ENCODE measurements at regions not wholly inside any gene's neighbourhood (a gene's known extent, or its start where the extent isn't known, plus 50 kb on each side); places are given as distances from the start of the nearest gene placed in this dataset.

DNA sequence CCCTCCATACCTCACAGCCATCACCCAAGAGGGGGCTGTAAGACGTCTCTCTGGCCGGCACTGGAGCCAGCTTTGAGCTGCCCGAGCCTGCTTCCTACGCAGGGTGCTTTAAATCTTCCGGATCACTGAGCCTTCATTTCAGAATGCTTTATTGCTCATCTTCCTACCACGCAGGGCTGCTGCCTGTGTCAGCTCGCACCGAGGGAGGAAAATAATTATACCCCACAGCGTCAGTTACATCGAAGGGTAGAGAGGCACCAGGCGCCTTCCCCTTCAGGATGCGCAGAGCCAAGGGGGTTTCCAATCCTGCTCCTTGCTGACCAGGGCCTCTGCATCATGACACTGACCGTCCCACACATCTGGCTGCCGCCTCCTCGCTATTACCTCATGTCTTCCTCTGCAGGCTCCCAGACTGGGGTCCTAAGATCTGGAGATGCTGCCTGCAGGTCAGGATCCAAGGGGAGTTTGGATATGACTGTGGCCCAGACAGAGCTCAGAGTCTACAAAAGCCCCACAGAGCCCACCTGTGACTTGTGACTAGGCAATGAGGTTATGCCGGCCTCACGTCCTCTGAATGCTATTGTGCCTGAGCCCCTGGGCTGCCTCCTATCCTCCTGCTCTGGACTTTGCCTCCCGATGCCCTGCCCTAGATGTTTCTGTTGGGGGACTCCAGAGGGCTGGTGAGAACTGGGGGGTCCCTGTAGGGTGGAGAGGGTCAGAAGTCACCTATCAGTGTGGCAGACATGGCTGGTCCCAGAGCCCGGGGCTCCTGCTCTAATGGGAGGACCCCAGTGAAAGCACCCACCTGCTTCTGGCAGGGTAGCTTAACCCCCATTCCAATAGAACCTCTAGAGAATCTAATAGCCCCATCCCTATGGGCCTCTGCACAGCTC lies 220.3 kb upstream of the RTL1 start:
- DNase-seq, result no peak

DNA sequence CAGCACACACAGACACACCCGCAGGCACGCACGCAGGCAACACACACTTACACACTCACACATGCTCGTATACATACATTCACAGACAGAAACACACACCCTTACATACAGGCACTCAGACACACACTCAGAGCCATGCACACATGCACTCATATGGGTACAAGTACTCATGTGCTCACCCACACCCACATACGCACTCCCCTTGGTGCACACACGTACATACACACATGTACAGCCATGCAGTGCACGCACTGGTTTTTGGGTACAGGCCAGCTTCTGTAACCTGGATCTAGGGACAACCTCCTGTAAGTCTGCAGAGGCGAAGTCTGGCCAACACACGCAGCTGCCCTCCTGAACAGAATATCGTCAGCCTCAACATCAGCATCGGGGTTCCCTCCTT lies 221.3 kb upstream of the RTL1 start:
- no peak for DNase-seq

DNA sequence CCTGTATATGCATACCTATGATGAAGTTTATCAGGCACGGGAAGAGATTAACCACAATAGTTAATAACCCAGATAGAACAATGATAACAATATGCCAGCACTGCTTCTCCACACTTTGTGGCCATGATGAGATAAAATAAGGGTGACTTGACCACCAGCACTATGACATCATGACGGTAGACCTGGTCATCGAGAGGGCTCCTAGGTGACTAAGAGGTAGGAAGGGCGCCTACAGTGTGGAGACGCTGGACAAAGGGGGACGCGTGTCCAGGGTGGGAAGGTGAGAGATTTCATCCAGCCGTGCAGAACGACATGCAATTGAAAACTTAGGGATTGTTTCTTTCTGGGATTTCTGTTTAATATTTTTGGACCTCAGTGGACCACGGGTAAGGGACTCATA lies 221.8 kb upstream of the RTL1 start:
- no peak for DNase-seq

DNA sequence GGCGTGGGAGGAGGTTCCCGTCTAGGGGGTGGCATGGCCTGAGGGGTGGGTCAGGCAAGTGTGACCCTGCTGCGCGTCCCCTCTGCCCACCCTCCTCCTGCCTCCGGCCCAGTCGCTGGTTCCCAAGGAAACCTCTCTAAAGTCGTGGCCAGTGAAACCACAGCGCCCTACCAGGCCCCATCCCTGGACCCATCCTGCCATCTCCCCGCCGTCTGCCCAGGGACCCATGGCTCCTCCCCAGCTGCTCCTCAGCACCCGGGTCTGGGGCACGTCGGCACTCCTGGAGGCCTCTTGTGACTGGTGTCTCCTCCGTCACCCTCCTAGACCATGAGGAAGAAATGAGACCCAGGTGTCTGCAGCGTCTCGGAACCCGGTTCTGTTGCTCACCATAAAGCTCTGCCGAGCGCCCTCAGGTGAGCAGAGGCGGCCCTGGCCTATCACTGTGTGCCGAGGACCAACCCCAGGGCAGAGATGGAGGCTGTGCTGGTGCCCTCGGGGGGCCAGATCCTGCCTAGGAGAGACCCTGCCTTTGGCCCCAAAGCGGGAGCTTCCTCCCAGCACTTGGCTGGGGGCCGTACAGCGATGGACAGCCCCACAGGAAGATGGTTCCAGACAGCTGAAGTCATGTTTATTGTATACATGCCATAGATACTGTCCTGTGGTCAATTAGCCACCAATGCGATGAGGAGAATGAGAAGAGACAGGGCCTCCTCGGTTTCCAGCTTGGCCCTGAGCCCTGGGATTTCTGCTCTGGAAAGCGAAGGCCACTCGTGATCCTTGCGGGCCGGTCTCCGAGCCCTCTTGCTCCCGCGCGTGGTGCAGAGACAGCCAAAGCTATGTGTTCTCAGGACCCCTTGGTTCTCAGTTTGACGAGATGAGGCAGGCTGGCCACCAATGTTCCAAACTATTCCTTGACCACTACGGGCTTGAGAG lies 222.5 kb upstream of the RTL1 start:
- DNase-seq, result no peak

DNA sequence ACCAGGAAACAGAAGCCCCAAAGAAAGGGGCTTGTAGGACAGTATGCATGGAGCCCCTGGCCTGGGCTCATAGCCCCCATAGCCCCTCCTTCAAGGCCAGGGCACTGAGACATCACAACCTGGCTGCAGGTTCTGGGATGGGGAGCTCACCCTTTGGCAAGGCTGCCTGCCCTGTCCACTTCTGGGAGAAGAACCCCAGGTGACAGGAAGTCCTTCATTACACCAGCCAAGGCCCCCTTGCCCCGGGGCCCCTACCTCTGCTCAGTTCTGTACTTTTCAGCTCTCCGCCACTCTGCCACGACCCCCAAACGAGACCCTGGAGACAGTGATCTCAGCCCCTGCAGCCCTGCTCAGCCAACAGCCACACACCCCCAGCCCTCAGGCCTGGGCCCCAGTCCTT lies 223.2 kb upstream of the RTL1 start:
- DNase-seq, result no peak

DNA sequence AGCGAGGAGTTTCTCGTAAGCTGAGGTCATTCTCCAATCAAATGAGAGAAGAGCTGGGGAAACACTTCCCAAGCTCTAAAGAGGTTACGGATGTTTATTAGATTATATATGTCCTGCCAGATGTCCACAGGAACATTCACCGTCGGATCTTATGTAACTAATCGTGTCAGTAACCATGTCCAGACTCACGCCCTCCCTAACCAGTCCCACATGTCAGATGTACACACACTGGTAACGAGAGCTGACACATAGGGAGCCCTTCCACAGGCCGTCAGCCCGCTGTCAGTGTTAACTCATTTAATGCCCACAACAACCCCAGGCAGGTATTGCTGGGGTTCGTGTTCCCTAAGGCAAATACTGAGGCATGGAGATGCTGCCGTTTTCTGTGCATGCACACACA lies 223.7 kb upstream of the RTL1 start:
- peak; percentile 40 for DNase-seq

DNA sequence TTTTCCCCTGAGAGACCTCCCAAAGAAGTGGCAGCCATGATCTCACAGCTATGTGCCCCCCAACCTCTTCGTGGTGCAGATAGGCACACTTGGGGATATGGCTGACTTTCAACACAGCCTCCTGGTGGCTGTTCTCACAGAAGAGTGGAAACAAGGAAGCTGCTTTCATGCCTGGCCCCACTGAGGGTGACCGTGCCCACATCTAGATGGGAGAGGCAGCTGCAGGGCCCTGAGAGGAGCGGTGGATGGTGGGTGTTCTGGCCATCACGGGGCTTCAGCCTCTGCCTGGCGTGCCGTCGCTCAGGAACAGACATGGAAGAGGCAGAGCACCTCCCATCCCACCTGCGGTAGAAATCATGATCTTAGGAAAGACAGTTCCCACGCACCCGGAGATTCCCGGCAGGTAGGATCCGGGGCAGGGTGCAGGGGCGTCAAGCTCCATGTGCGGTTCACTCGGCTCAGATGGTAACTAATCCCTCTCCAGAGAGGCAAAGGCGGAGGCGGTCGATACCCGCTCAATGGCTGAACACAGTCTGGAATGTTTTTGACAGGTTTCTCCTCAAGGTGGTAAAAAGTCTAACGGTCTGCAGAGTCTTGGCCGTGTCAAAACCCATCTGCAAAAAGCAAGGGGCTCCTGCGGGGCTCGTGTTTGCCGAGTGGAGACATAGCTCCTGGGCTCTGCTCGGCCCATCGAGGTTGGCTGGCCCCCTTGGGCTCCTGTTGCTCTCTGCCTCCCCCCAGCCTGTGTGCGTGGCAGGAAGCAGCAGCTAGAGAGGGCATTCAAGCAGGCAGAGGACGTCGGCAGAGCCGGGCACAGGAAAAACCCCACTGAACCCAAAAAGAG lies 225.2 kb upstream of the RTL1 start:
- DNase-seq, result no peak

DNA sequence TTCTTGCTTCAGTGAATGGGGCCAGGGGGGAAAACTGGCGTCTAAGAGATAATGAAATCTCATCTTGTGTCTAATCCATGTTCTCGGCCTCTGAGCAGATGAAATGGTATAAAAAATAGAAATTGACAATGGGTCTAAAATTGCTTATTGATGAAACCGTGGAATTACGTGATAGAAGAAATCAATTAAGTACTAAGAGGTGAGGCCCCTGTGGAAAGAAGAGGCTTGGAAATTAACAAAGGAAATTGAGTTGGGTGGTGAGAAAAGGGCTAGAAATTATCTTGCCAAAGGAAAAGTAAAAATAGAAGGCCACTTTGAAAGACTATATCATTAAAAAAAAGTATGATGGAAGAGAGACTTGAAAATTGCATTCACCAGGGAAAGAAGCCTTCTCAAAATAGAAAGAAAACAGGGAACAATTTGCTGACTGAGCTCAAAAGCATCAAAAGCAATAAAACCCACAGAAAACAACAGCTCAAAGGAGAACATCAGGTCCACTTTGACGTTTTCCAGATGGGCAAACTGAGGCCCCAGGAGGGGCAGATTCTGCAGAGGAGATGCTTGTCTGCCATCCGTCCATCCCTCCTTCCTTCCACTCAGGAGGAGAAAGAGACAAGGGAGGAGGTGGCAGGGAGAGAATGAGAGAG lies 226.1 kb upstream of the RTL1 start:
- no peak for DNase-seq

DNA sequence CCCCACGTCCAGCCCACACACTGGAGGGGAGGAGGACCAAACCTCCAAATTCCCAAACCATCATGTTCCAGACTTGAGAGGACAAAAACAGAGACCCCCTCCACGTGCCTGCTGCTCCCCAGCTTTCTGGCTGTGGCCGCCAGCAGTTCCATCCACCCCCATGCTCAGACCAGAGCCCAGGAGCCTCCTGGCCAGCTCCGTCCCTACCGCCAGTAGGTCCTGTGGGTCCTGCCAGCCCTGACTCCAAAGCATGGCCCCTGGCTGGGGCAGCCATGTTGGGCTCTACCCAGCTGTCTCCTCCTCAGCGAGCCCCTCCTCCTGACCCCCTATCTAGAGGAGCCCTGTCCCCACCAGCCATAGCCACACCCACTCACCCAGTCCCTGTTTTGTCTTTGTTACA lies 227.3 kb upstream of the RTL1 start:
- DNase-seq, result no peak

DNA sequence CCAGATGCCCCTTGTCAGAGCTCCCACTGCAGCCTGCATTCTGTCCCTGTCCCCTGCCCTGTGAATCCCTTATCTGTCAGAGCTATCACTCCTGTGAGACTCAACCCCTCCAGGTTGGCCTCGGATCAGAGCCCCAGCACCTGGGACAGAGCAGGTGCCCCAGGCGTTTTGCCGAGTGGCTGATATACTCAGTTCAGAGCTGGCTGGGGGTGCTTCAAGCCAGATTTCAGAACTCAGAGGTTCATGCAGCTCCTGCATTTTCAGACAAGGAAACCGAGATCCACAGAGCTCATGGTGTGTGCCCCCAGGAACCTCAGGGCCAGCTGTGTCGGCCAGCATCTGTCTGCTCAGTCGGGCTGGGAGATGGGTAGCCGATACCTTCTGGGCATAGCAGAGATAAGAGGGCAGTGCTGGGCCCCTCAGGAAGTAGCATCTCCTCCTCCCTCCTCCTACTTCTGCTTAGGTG lies 228.0 kb upstream of the RTL1 start:
- no peak for DNase-seq

DNA sequence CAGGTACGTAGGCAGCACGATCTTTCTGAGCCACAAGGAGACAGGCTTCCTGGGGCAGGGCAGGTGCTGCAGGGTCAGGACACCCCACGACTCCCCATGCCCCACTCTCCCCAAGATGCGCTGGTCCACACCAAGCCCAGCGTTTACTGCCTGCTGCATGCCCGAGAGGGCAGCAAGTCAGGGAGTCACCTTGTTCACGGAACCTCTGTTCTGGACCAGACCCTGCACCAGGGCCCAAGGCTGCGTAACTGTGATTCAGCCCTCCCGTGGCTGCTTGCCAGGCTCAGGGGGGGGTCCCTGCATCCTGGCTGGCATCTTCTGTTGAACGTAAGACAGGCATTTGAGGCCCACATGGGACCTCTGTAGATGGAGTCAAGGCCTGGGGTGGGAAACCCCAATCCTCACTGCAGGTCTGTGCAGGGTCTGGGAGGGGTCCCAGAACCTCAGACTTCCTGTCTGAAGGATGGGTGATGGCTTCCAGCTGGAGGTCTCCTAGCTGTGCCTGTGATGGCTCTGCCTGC lies 228.6 kb upstream of the RTL1 start:
- DNase-seq, result no peak

DNA sequence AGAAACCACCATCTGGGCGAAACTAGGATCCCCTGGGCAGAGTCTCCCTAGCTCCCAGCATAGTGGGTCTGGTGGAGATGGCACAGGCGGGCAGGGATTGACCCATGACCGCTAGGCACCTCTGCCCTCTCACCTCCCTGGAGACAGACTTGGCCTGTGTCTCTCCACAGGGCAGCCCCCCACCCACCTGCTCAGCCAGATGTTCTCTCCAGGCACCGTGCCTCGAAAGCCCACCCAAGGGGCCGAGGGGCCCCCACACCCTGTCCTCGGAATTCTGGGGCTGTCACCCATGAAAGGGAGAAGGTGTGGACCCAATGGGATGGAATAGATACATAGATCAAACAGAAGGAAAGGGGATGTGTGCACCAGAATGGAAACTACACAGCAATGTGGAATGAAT lies 229.1 kb upstream of the RTL1 start:
- DNase-seq, result no peak

DNA sequence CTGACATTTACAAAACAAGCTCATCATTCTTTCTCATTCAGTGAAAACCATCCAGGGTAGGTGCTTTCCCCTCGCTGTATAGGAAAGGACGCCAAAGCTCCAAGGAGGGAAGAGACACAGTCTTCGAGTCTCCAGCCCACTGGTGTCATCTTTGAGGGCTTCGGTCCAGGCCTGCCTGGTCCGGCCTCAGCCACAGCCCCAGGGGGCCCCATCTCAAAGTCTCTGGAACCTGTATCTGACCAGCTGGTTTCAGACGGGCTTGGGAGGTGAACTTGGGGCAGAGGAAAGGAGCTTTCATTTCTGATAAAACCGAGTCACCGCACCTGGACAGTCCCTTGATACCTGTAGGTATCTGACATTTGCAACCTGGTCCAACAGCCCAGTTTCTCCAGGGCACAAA lies 229.5 kb upstream of the RTL1 start:
- DNase-seq, result no peak

DNA sequence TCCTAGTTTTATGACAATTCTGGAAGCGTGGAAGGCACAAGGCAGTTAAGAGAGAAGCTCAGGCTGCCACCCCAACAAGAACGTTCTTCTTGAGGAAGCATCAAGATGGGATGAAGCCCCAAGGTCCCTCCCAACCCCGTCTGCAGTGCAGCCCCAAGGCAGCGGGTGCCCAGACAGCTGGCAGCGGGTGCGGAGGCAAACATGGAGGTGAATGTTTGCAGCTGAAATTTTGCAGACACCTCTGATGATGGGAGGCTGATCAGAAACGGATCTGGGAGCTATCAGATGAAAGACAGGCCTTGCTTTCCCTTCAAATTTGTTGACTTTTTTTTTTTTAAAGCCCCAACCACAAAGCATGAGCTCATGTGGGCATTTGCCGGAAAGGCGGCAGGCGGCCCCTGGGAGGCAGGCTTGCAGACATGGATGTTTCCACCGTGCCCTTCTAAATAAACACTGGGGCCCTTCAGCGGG lies 230.7 kb upstream of the RTL1 start:
- DNase-seq, result no peak

DNA sequence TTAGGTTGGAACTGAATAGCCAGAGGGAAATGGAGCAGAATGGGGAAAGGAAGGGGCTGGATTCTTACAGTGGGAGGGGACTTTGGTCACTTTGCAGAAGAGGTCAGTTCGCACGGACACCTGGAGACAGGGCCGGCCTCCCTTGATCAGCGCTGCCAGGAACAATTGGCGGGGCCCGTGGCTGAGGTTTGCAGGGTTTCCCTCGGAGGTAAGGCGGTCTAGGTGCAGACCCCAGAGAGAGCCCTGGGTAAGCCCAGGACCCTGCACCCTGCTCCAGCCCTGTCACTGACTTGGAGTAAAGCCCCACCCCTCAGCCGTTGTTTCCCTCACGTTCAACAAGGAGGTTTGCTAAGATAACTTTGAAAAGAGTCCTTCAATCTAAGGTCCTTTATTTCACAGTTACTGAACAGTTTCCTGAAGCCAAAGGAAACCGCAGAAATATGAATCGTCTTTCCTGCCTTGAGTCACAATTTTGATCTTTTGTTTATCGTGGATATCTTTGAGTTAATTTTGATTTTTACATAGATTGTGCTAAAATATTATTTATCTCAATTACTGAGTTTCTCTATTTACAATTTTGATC lies 231.4 kb upstream of the RTL1 start:
- no peak for DNase-seq

DNA sequence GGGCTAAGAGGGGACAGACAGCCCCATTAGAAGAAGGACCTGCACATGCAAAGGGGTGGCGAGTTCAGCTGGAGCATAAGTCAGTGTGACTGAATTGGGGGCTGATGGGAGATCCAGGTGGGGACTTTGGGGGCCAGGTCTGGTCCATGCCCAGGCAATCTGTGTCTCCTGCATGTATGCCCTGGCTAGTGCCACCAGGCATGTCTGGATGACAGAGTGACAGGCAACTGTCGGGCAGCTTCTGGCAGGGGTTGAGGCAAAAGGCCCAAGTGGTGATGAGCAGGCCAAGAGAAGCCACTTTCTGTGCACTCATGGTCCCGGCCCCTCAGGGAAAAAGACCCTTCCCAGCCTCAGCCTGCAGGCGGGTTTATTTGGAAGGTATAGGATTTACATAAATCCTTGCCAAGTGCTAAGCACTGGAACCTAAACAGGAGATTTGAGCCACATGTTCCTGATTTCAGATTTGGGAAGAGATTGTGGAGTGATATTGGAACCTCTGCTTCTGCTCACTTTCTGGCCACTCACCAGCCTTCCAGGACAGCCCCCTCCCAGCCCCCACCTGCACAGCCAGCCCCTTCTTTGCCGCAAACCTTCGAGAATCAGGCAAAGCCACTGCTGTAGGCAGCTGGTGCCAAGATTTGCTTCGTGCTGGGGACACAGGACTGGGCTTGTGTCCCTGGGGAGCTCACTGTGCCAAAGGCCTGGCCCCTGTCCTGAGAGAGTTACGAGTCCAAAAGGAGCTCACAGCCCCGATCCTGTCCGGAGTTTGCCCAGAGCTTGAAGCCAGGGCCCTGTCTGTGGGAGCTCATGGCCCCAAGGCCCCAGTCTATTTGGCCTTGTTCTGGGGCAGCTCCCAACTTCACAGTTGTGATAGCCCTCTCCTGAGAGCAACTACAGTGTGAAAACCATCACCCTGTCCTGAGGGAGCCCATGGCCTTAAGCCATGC lies 232.5 kb upstream of the RTL1 start:
- DNase-seq, result no peak

DNA sequence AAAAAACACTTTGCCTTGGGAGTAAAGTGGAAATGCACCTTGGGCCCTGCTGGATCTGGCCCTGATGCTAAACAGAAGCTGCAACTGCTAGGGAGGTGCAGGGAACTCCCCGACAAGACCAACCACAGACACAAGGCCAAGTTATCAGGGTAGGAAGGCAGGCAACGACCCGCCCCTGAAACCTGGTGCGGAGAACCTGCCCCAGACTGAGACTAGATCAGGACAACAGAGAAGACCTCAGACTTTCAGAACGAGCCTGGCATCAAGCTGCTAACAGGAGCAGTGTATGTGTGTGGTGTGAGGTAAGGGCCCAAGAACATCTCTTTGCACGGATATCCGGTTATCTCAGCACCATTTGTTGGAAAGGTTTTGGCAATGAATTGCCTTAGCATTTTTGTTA lies 233.7 kb upstream of the RTL1 start:
- DNase-seq, result no peak

DNA sequence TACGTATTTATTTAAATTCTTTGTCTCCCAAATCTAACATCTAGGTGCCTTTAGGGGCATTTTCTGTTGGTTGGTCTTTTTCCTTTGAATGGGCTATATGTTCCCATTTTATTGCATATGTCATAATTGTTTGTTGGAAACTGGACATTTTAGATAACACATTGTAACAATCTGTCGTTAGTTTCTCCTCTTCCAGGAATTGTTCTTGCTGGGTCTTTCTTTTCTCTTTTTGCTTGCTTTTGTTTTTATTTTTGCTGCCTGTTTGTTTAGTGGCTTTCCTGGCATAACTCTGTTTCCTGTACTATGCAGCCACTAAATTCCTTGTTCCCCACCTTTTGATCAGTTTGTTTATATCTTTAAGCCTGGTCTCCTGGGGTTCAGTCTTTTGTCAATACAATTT lies 244.3 kb upstream of the RTL1 start:
- no peak for DNase-seq

DNA sequence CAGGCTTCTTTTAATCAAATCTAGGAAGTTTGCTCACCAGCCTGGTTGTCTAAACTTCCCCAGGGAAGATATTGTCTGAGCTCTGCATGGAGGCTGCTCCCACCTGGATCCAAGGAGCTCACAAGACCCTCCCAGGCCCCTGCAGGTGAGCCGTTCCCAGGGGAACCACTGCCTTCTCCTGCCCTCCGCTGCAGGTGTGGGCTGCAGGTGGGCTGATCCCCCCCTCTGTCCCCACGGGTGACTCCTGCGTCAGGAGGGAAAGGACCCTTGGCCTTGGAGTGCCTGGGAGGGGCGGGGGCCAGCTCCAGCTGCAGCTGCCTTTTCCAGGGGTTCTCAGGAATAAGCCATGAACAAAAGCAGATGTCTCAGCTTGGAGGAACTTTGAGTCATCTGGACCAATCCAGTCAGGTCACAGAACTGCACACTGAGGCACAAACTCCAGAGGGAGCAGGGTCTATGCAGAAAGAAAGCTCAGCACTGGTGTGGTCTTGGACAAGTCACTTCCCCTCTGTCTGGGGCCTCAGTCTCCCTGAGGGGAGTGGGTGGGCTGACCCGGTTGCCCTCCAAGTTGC lies 246.6 kb upstream of the RTL1 start:
- DNase-seq, result no peak

Measured in fibroblast of upper back skin (primary cell).